Stomach (tissue), 8 donors: ENCODE measurements at regions not wholly inside any gene's neighbourhood (a gene's known extent, or its start where the extent isn't known, plus 50 kb on each side); places are given as distances from the start of the nearest gene placed in this dataset.
"Not testable (repeated sequence)": the region's sequence is repeated elsewhere in the genome, so short reads cannot be mapped to it uniquely, and the experiment has no call there.

Source experiments
- DNase-seq, 2 donors: peaks; one replicate each; pipeline versions ENCODE4 v3.0.0 to v3.0.0-alpha.2; 2013 to 2019
- H3K27ac ChIP-seq, 5 donors: fragments of 200-600 bp in 4 of 5; sonication (generic) in 4 of 5; one replicate each; pipeline ENCODE4 v1.5.1; 2013 to 2019; ENCODE audit warnings: mild to moderate bottlenecking in 1 of 5, moderate library complexity in 1 of 5
- H3K27me3 ChIP-seq, 3 donors: fragments of 200-600 bp; sonication (generic); one replicate each; pipeline ENCODE4 v1.5.1; 2017 to 2019; ENCODE audit warnings: mixed run types in 1 of 3
- H3K36me3 ChIP-seq, 4 donors: fragments of 200-600 bp; sonication (generic); 1 replicate in 3 of 4; 2 replicates in 1 of 4; pipeline ENCODE4 v1.5.1; 2016 to 2019
- H3K4me1 ChIP-seq, 4 donors: fragments of 200-600 bp; sonication (generic); one replicate each; pipeline ENCODE4 v1.5.1; 2016 to 2019
- H3K4me3 ChIP-seq, 4 donors: fragments of 200-600 bp; sonication (generic) in 3 of 4; one replicate each; pipeline ENCODE4 v1.5.1; 2016 to 2019; ENCODE audit warnings: mild to moderate bottlenecking in 1 of 4
- H3K9me3 ChIP-seq, 4 donors: fragments of 200-600 bp; sonication (generic); one replicate each; pipeline ENCODE4 v1.5.1; 2016 to 2019
- EP300 ChIP-seq: sonication (generic); formaldehyde crosslinking; IDR thresholded peaks from one replicate; pipeline ENCODE4 v1.6.1; 2017; ENCODE audit warnings: antibody characterized with exemption
- POLR2A ChIP-seq, 4 donors: fragments of 450-650 bp; IDR thresholded peaks; one replicate each; pipeline ENCODE4 v1.6.1; 2016; ENCODE audit warnings: antibody characterized with exemption in 4 of 4, control low read depth in 2 of 4, mild to moderate bottlenecking in 1 of 4, moderate library complexity in 1 of 4
- POLR2AphosphoS5 ChIP-seq, 3 donors: sonication (generic); formaldehyde crosslinking; IDR thresholded peaks; one replicate each; pipeline ENCODE4 v1.6.1; 2016; ENCODE audit warnings: antibody characterized with exemption in 3 of 3
- WGBS, 5 donors: extraction: QIAGEN DNeasy Blood & Tissue Kit in 3 of 5; methylation state at CpG; one replicate each; pipeline versions ENCODE4 v1.1.5 to v1.1.7; 2013 to 2018; 5-methylcytosine and 5-hydroxymethylcytosine counted together
- intact Hi-C: fragments of 100-400 bp; cut with DNase I; formaldehyde crosslinking; loops from one replicate; pipeline ENCODE4 v1.15.1; 2023; ENCODE audit warnings: low total_unique reads
- TF ChIP-seq, protein P1 (sequence below), 7 experiments: fragments of 450-650 bp in 4 of 7; fragments of 200-600 bp in 3 of 7; sonication (generic) in 3 of 7; IDR thresholded peaks; one replicate each; pipeline ENCODE4 v1.5.1; 2016 to 2019; ENCODE audit warnings: antibody characterized with exemption in 7 of 7, control low read depth in 2 of 7, mild to moderate bottlenecking in 1 of 7
- donor health status: healthy with polysubstance abuse.
- donor health status: Bipolar disorder and iron deficiency.
- donor health status: healthy.

GRCh38 chr5:101782352-101783103 is 513.6 kb downstream of the SLCO4C1 start:
- no peaks in the 10 kb centered on the region for H3K36me3 ChIP-seq
- H3K9me3 ChIP-seq, result peaks cover 0 to 4% (median 0%) of the 10 kb centered on the region in 4 donors
- H3K27ac ChIP-seq, result no peak overlapping the region
- WGBS, 5 donors, result 40 to 62% (median 48%) methylated on average over 10 of the region's 10 CpGs
- no peak for DNase-seq
- intact Hi-C loops, result no loop called here
- no peaks in the 10 kb centered on the region for H3K27me3 ChIP-seq
- no peaks in the 10 kb centered on the region for H3K4me1 ChIP-seq
- TF ChIP-seq POLR2A (IDR thresholded peaks at IDR 0.05) (no peak), POLR2AphosphoS5 (IDR thresholded peaks at IDR 0.05) (no peak), EP300 (no peak)
- TF ChIP-seq, protein P1, sequence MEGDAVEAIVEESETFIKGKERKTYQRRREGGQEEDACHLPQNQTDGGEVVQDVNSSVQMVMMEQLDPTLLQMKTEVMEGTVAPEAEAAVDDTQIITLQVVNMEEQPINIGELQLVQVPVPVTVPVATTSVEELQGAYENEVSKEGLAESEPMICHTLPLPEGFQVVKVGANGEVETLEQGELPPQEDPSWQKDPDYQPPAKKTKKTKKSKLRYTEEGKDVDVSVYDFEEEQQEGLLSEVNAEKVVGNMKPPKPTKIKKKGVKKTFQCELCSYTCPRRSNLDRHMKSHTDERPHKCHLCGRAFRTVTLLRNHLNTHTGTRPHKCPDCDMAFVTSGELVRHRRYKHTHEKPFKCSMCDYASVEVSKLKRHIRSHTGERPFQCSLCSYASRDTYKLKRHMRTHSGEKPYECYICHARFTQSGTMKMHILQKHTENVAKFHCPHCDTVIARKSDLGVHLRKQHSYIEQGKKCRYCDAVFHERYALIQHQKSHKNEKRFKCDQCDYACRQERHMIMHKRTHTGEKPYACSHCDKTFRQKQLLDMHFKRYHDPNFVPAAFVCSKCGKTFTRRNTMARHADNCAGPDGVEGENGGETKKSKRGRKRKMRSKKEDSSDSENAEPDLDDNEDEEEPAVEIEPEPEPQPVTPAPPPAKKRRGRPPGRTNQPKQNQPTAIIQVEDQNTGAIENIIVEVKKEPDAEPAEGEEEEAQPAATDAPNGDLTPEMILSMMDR (IDR thresholded peaks at IDR 0.05), result no peak
- peak overlapping the region in 1 of 4 donors; percentile 39 for H3K4me3 ChIP-seq

GRCh38 chr5:101751105-101751504 is 545.0 kb downstream of the SLCO4C1 start:
- WGBS, 5 donors, result 41 to 53% (median 48%) methylated on average over 3 of the region's 3 CpGs
- peaks cover 0 to 15% (median 0%) of the 10 kb centered on the region in 4 donors for H3K9me3 ChIP-seq
- H3K27me3 ChIP-seq, result no peaks in the 10 kb centered on the region
- no peaks in the 10 kb centered on the region for H3K4me1 ChIP-seq
- TF ChIP-seq POLR2AphosphoS5 (IDR thresholded peaks at IDR 0.05) (no peak), EP300 (no peak), POLR2A (IDR thresholded peaks at IDR 0.05) (no peak)
- TF ChIP-seq, protein P1 (IDR thresholded peaks at IDR 0.05), result no peak
- H3K4me3 ChIP-seq, result no peak overlapping the region
- intact Hi-C loops, result no loop called here
- H3K27ac ChIP-seq, result no peak overlapping the region
- H3K36me3 ChIP-seq, result no peaks in the 10 kb centered on the region
- DNase-seq, result no peak

DNA sequence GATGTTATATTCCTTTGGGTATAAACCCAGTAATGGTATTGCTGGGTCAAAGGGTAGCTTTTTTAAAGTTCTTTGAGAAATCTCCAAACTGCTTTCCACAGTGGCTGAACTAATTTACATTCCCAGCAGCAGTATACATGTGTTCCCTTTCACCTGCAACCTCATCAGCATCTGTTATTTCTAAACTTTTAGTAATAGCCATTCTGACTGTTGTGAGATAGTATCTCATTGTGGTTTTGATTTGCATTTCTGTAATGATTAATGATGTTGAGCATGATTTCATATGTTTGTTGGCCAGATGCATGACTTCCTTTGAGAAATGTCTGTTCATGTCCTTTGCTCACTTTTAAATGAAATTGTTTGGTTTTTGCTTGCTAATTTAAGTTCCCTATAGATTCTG is 553.1 kb downstream of the SLCO4C1 start:
- peaks cover 0 to 20% (median 3%) of the 10 kb centered on the region in 4 donors for H3K9me3 ChIP-seq
- DNase-seq, intact Hi-C loops, H3K36me3 ChIP-seq, H3K4me3 ChIP-seq, H3K27ac ChIP-seq, H3K4me1 ChIP-seq, H3K27me3 ChIP-seq: not testable (repeated sequence)

DNA sequence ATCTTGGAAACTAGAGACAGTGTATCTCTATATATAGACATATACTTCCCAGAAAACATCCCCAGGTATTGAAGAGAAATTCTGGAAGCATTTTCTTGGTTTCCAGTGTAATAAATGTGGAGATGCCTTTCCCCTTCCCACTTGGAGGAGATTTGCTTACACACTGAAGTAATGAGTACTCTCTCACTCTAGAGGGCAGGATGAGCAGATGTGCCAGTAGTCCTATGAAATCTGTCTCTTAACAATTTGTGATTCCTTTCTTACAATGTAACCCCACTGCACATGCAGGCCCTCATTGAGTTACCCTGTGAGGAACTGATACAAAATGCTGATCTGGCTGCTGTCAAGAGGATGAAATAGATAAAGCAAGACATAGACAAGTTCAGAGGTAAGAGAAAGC is 567.2 kb downstream of the SLCO4C1 start:
- no peak overlapping the region for H3K27ac ChIP-seq

GRCh38 chr5:101721543-101721942 is 574.5 kb downstream of the SLCO4C1 start:
- intact Hi-C loops, result no loop called here
- no peaks in the 10 kb centered on the region for H3K4me1 ChIP-seq
- no peak overlapping the region for H3K27ac ChIP-seq
- DNase-seq, result no peak
- H3K27me3 ChIP-seq, result no peaks in the 10 kb centered on the region
- H3K4me3 ChIP-seq, result no peak overlapping the region
- TF ChIP-seq EP300, result no peak
- no peak for TF ChIP-seq POLR2A (IDR thresholded peaks at IDR 0.05)
- TF ChIP-seq, protein P1 (IDR thresholded peaks at IDR 0.05), result no peak
- TF ChIP-seq POLR2AphosphoS5 (IDR thresholded peaks at IDR 0.05), result no peak
- no peaks in the 10 kb centered on the region for H3K36me3 ChIP-seq
- 29 to 93% (median 83%) methylated on average over 1 of the region's 1 CpG for WGBS, 5 donors
- peaks cover 0 to 3% (median 0%) of the 10 kb centered on the region in 4 donors for H3K9me3 ChIP-seq

More for the DNA sequence above, 567.2 kb downstream of the SLCO4C1 start:
- Histone ChIP-seq H3K4me3 (no peak overlapping the region), H3K36me3 (no peaks in the 10 kb centered on the region), H3K4me1 (no peaks in the 10 kb centered on the region), H3K27me3 (no peaks in the 10 kb centered on the region), H3K9me3 (no peaks in the 10 kb centered on the region)
- DNase-seq, result no peak
- intact Hi-C loops, result no loop called here
- TF ChIP-seq EP300, result no peak
- TF ChIP-seq POLR2A (IDR thresholded peaks at IDR 0.05), result no peak
- no peak for TF ChIP-seq POLR2AphosphoS5 (IDR thresholded peaks at IDR 0.05)
- TF ChIP-seq, protein P1 (IDR thresholded peaks at IDR 0.05), result no peak
